ENCODE measurements at regions not wholly inside any gene's neighbourhood (a gene's known extent, or its start where the extent isn't known, plus 50 kb on each side); places are given as distances from the start of the nearest gene placed in this dataset.

- no peak for DNase-seq
Observed at GRCh38 chr18:59751186-59751585, 54.0 kb upstream of the CCBE1 start.

GRCh38 chr18:59748628-59749360 is 51.6 kb upstream of the CCBE1 start:
- DNase-seq: no peak

All from CD4-positive, alpha-beta T cell treated with Interleukin-21 for 1 hour (primary cell).